ENCODE measurements at regions not wholly inside any gene's neighbourhood (a gene's known extent, or its start where the extent isn't known, plus 50 kb on each side); places are given as distances from the start of the nearest gene placed in this dataset.

- TF ChIP-seq CTCF (IDR thresholded peaks at IDR 0.05) (no peak), POLR2A (IDR thresholded peaks at IDR 0.05) (no peak)
Observed at GRCh38 chr2:240311821-240312220, 123.6 kb upstream of the GPC1 start.
